ENCODE measurements at regions not wholly inside any gene's neighbourhood (a gene's known extent, or its start where the extent isn't known, plus 50 kb on each side); places are given as distances from the start of the nearest gene placed in this dataset.

GRCh38 chr5:4339949-4340348 is 744.3 kb downstream of the IRX1 start:
- no peak overlapping the region for H3K4me3 ChIP-seq (ENCODE audit: low read depth in 1 of 3, low read length in 3 of 3)
- FAIRE-seq = no peak
- H3K27ac ChIP-seq (ENCODE audit: low read depth in 1 of 3, low read length in 2 of 3) = no peak overlapping the region
- WGBS, 3 donors = 66 to 76% (median 71%) methylated on average over 9 of the region's 9 CpGs
- DNase-seq = no peak
- peaks cover 0 to 7% of the 10 kb centered on the region in 2 donors for H3K9me3 ChIP-seq (ENCODE audit: control insufficient read depth in 2 of 2, insufficient read depth in 1 of 2, low read depth in 1 of 2, low read length in 1 of 2)
- H3K4me1 ChIP-seq (ENCODE audit: control insufficient read depth in 3 of 3, insufficient read depth in 2 of 3, low read depth in 1 of 3, low read length in 2 of 3) = no peaks in the 10 kb centered on the region
- H3K27me3 ChIP-seq (ENCODE audit: control insufficient read depth in 3 of 3, insufficient read depth in 3 of 3, low read length in 3 of 3) = no peaks in the 10 kb centered on the region
- H3K36me3 ChIP-seq (ENCODE audit: control insufficient read depth in 3 of 3, insufficient read depth in 2 of 3, low read depth in 1 of 3, low read length in 3 of 3) = no peaks in the 10 kb centered on the region

- no peak overlapping the region for H3K4me3 ChIP-seq (ENCODE audit: low read depth in 1 of 3, low read length in 3 of 3)
- FAIRE-seq = no peak
- DNase-seq = no peak
Measured at GRCh38 chr5:4345850-4346249, 750.2 kb downstream of the IRX1 start.

GRCh38 chr5:4348423-4348822 is 752.8 kb downstream of the IRX1 start:
- H3K27me3 ChIP-seq (ENCODE audit: control insufficient read depth in 3 of 3, insufficient read depth in 3 of 3, low read length in 3 of 3) = no peaks in the 10 kb centered on the region
- no peak overlapping the region for H3K27ac ChIP-seq (ENCODE audit: low read depth in 1 of 3, low read length in 2 of 3)
- H3K4me3 ChIP-seq (ENCODE audit: low read depth in 1 of 3, low read length in 3 of 3) = no peak overlapping the region
- DNase-seq = no peak
- no peaks in the 10 kb centered on the region for H3K4me1 ChIP-seq (ENCODE audit: control insufficient read depth in 3 of 3, insufficient read depth in 2 of 3, low read depth in 1 of 3, low read length in 2 of 3)
- 93% methylated on average over 3 of the region's 3 CpGs for WGBS, 3 donors
- peaks cover 0 to 7% of the 10 kb centered on the region in 2 donors for H3K9me3 ChIP-seq (ENCODE audit: control insufficient read depth in 2 of 2, insufficient read depth in 1 of 2, low read depth in 1 of 2, low read length in 1 of 2)
- H3K36me3 ChIP-seq (ENCODE audit: control insufficient read depth in 3 of 3, insufficient read depth in 2 of 3, low read depth in 1 of 3, low read length in 3 of 3) = no peaks in the 10 kb centered on the region
- FAIRE-seq = no peak

More at GRCh38 chr5:4345850-4346249, 750.2 kb downstream of the IRX1 start:
- Histone ChIP-seq H3K4me1 (ENCODE audit: control insufficient read depth in 3 of 3, insufficient read depth in 2 of 3, low read depth in 1 of 3, low read length in 2 of 3) (no peaks in the 10 kb centered on the region), H3K36me3 (ENCODE audit: control insufficient read depth in 3 of 3, insufficient read depth in 2 of 3, low read depth in 1 of 3, low read length in 3 of 3) (no peaks in the 10 kb centered on the region), H3K27me3 (ENCODE audit: control insufficient read depth in 3 of 3, insufficient read depth in 3 of 3, low read length in 3 of 3) (no peaks in the 10 kb centered on the region), H3K9me3 (ENCODE audit: control insufficient read depth in 2 of 2, insufficient read depth in 1 of 2, low read depth in 1 of 2, low read length in 1 of 2) (peaks cover 0 to 4% of the 10 kb centered on the region in 2 donors), H3K27ac (ENCODE audit: low read depth in 1 of 3, low read length in 2 of 3) (no peak overlapping the region)
- 42 to 53% (median 45%) methylated on average over 1 of the region's 1 CpG for WGBS, 3 donors

GRCh38 chr5:4348919-4349318 is 753.3 kb downstream of the IRX1 start:
- Histone ChIP-seq H3K36me3 (ENCODE audit: control insufficient read depth in 3 of 3, insufficient read depth in 2 of 3, low read depth in 1 of 3, low read length in 3 of 3) (no peaks in the 10 kb centered on the region), H3K4me1 (ENCODE audit: control insufficient read depth in 3 of 3, insufficient read depth in 2 of 3, low read depth in 1 of 3, low read length in 2 of 3) (no peaks in the 10 kb centered on the region), H3K27me3 (ENCODE audit: control insufficient read depth in 3 of 3, insufficient read depth in 3 of 3, low read length in 3 of 3) (no peaks in the 10 kb centered on the region), H3K27ac (ENCODE audit: low read depth in 1 of 3, low read length in 2 of 3) (no peak overlapping the region), H3K9me3 (ENCODE audit: control insufficient read depth in 2 of 2, insufficient read depth in 1 of 2, low read depth in 1 of 2, low read length in 1 of 2) (peaks cover 0 to 7% of the 10 kb centered on the region in 2 donors), H3K4me3 (ENCODE audit: low read depth in 1 of 3, low read length in 3 of 3) (no peak overlapping the region)
- WGBS, 3 donors = 67 to 77% (median 75%) methylated on average over 3 of the region's 3 CpGs
- DNase-seq = no peak
- FAIRE-seq = no peak

- H3K4me3 ChIP-seq (ENCODE audit: low read depth in 1 of 3, low read length in 3 of 3) = no peak overlapping the region
- H3K9me3 ChIP-seq (ENCODE audit: control insufficient read depth in 2 of 2, insufficient read depth in 1 of 2, low read depth in 1 of 2, low read length in 1 of 2) = peaks cover 0 to 3% of the 10 kb centered on the region in 2 donors
- H3K36me3 ChIP-seq (ENCODE audit: control insufficient read depth in 3 of 3, insufficient read depth in 2 of 3, low read depth in 1 of 3, low read length in 3 of 3) = no peaks in the 10 kb centered on the region
- H3K4me1 ChIP-seq (ENCODE audit: control insufficient read depth in 3 of 3, insufficient read depth in 2 of 3, low read depth in 1 of 3, low read length in 2 of 3) = no peaks in the 10 kb centered on the region
- 61 to 76% (median 72%) methylated on average over 6 of the region's 6 CpGs for WGBS, 3 donors
- no peak for DNase-seq
- no peak for FAIRE-seq
- H3K27me3 ChIP-seq (ENCODE audit: control insufficient read depth in 3 of 3, insufficient read depth in 3 of 3, low read length in 3 of 3) = no peaks in the 10 kb centered on the region
- no peak overlapping the region for H3K27ac ChIP-seq (ENCODE audit: low read depth in 1 of 3, low read length in 2 of 3)
Measured at GRCh38 chr5:4356201-4356600, 760.6 kb downstream of the IRX1 start.

- FAIRE-seq (no peak), DNase-seq (no peak)
- WGBS, 3 donors = 76 to 86% (median 84%) methylated on average over 2 of the region's 2 CpGs
- no peaks in the 10 kb centered on the region for H3K27me3 ChIP-seq (ENCODE audit: control insufficient read depth in 3 of 3, insufficient read depth in 3 of 3, low read length in 3 of 3)
- H3K4me1 ChIP-seq (ENCODE audit: control insufficient read depth in 3 of 3, insufficient read depth in 2 of 3, low read depth in 1 of 3, low read length in 2 of 3) = no peaks in the 10 kb centered on the region
- H3K27ac ChIP-seq (ENCODE audit: low read depth in 1 of 3, low read length in 2 of 3) = no peak overlapping the region
- H3K36me3 ChIP-seq (ENCODE audit: control insufficient read depth in 3 of 3, insufficient read depth in 2 of 3, low read depth in 1 of 3, low read length in 3 of 3) = no peaks in the 10 kb centered on the region
- no peak overlapping the region for H3K4me3 ChIP-seq (ENCODE audit: low read depth in 1 of 3, low read length in 3 of 3)
- no peaks in the 10 kb centered on the region for H3K9me3 ChIP-seq (ENCODE audit: control insufficient read depth in 2 of 2, insufficient read depth in 1 of 2, low read depth in 1 of 2, low read length in 1 of 2)
Measured at GRCh38 chr5:4359847-4360246, 764.2 kb downstream of the IRX1 start.

GRCh38 chr5:4361753-4362152 is 766.1 kb downstream of the IRX1 start:
- H3K27me3 ChIP-seq (ENCODE audit: control insufficient read depth in 3 of 3, insufficient read depth in 3 of 3, low read length in 3 of 3) = no peaks in the 10 kb centered on the region
- no peak for DNase-seq
- H3K4me1 ChIP-seq (ENCODE audit: control insufficient read depth in 3 of 3, insufficient read depth in 2 of 3, low read depth in 1 of 3, low read length in 2 of 3) = no peaks in the 10 kb centered on the region
- H3K36me3 ChIP-seq (ENCODE audit: control insufficient read depth in 3 of 3, insufficient read depth in 2 of 3, low read depth in 1 of 3, low read length in 3 of 3) = no peaks in the 10 kb centered on the region
- no peak overlapping the region for H3K27ac ChIP-seq (ENCODE audit: low read depth in 1 of 3, low read length in 2 of 3)
- no peaks in the 10 kb centered on the region for H3K9me3 ChIP-seq (ENCODE audit: control insufficient read depth in 2 of 2, insufficient read depth in 1 of 2, low read depth in 1 of 2, low read length in 1 of 2)
- no peak overlapping the region for H3K4me3 ChIP-seq (ENCODE audit: low read depth in 1 of 3, low read length in 3 of 3)
- WGBS, 3 donors = 65 to 76% (median 74%) methylated on average over 3 of the region's 3 CpGs
- FAIRE-seq = no peak

- Histone ChIP-seq H3K4me1 (ENCODE audit: control insufficient read depth in 3 of 3, insufficient read depth in 2 of 3, low read depth in 1 of 3, low read length in 2 of 3) (no peaks in the 10 kb centered on the region), H3K36me3 (ENCODE audit: control insufficient read depth in 3 of 3, insufficient read depth in 2 of 3, low read depth in 1 of 3, low read length in 3 of 3) (no peaks in the 10 kb centered on the region), H3K9me3 (ENCODE audit: control insufficient read depth in 2 of 2, insufficient read depth in 1 of 2, low read depth in 1 of 2, low read length in 1 of 2) (no peaks in the 10 kb centered on the region), H3K27me3 (ENCODE audit: control insufficient read depth in 3 of 3, insufficient read depth in 3 of 3, low read length in 3 of 3) (no peaks in the 10 kb centered on the region), H3K4me3 (ENCODE audit: low read depth in 1 of 3, low read length in 3 of 3) (no peak overlapping the region), H3K27ac (ENCODE audit: low read depth in 1 of 3, low read length in 2 of 3) (no peak overlapping the region)
- 71 to 83% (median 80%) methylated on average over 2 of the region's 2 CpGs for WGBS, 3 donors
- no peak for DNase-seq
- FAIRE-seq = no peak
Measured at GRCh38 chr5:4362411-4362810, 766.8 kb downstream of the IRX1 start.

GRCh38 chr5:4363045-4363444 is 767.4 kb downstream of the IRX1 start:
- Histone ChIP-seq H3K9me3 (ENCODE audit: control insufficient read depth in 2 of 2, insufficient read depth in 1 of 2, low read depth in 1 of 2, low read length in 1 of 2) (no peaks in the 10 kb centered on the region), H3K36me3 (ENCODE audit: control insufficient read depth in 3 of 3, insufficient read depth in 2 of 3, low read depth in 1 of 3, low read length in 3 of 3) (no peaks in the 10 kb centered on the region), H3K27ac (ENCODE audit: low read depth in 1 of 3, low read length in 2 of 3) (no peak overlapping the region), H3K4me3 (ENCODE audit: low read depth in 1 of 3, low read length in 3 of 3) (no peak overlapping the region), H3K4me1 (ENCODE audit: control insufficient read depth in 3 of 3, insufficient read depth in 2 of 3, low read depth in 1 of 3, low read length in 2 of 3) (no peaks in the 10 kb centered on the region), H3K27me3 (ENCODE audit: control insufficient read depth in 3 of 3, insufficient read depth in 3 of 3, low read length in 3 of 3) (no peaks in the 10 kb centered on the region)
- WGBS, 3 donors = 0 to 70% (median 23%) methylated on average over 1 to 2 of the region's 2 CpGs
- DNase-seq (no peak), FAIRE-seq (no peak)

Data from small intestine (tissue), 7 donors.